HG03571 (cell line): ENCODE measurements at regions not wholly inside any gene's neighbourhood (a gene's known extent, or its start where the extent isn't known, plus 50 kb on each side); places are given as distances from the start of the nearest gene placed in this dataset.
"Not testable (repeated sequence)": the region's sequence is repeated elsewhere in the genome, so short reads cannot be mapped to it uniquely, and the experiment has no call there.

Experiments
- ATAC-seq: cut with Tn5 transposase; IDR thresholded peaks from one replicate; pipeline ENCODE4 v1.9.1; 2021; ENCODE audit not compliant: unreplicated experiment

- no peak for ATAC-seq
Measured at GRCh38 chr10:109417803-109418202, 505.5 kb downstream of the XPNPEP1 start.

- no peak for ATAC-seq
Measured at GRCh38 chr10:109412353-109412752, 511.0 kb downstream of the XPNPEP1 start.

GRCh38 chr10:109411917-109412316 lies 511.4 kb downstream of the XPNPEP1 start:
- no peak for ATAC-seq

- no peak for ATAC-seq
Measured at GRCh38 chr10:109405338-109405737, 518.0 kb downstream of the XPNPEP1 start.

GRCh38 chr10:109403551-109403950 lies 519.8 kb downstream of the XPNPEP1 start:
- ATAC-seq = no peak

GRCh38 chr10:109393425-109393824 lies 529.9 kb downstream of the XPNPEP1 start:
- ATAC-seq = no peak

DNA sequence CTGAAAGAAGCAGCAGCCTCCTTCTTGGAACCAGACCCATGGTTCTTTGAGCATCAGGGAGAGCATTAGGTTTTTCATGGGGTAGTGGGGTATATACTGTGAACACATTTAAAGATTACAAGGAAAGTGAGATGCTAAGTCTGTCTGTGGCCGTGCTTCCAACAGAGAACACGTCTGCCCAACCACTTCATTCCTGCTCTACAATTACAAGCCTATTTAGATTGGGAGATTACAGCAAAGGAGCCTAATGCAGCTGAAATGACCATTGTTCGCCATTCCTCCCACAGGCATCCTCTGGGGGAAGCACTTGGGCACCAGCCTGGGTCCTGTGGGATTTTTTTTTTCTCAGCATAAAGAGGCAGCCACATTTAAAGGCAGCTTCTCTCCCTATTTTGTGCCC lies 536.4 kb downstream of the XPNPEP1 start:
- ATAC-seq = no peak

GRCh38 chr10:109386101-109386500 lies 537.2 kb downstream of the XPNPEP1 start:
- ATAC-seq = no peak

GRCh38 chr10:109379186-109379585 lies 544.1 kb downstream of the XPNPEP1 start:
- no peak for ATAC-seq

DNA sequence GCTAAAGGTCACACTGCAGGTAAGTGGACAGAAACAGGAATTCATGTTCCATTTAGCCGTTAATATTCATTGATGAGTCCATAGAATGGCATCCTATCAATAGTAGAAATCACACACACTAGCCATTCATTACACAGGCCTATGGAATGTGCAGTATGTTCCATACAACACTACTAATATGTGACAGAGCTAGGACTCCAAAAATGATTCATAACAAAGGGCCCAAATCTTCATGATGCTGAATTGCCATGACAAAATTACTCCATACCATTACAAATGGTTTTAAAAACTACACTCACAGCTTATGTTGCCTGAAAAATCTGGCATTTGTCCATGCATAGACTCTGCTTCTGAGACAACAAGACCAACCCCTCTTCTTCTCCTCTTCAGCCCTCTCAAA lies 549.1 kb downstream of the XPNPEP1 start:
- ATAC-seq = no peak

DNA sequence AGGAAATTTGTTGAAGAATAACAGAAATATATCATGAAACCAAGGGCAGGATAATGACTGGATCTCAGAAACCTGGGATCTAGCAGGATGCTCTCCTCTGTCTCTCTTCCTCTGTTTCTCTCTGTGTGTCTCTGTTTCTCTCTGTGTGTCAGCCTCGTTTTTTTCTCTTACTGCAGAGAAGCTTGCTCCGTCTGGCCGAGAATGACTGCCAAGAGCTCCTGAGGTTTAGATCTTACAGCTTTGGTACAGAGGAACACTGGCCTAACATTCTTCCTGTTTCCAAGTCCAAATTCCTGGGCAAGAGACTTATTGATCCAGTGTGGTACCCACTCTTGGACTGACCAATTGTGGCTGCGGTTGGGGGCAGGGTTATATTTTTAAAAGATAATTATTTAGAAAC lies 564.0 kb downstream of the XPNPEP1 start:
- ATAC-seq = no peak

DNA sequence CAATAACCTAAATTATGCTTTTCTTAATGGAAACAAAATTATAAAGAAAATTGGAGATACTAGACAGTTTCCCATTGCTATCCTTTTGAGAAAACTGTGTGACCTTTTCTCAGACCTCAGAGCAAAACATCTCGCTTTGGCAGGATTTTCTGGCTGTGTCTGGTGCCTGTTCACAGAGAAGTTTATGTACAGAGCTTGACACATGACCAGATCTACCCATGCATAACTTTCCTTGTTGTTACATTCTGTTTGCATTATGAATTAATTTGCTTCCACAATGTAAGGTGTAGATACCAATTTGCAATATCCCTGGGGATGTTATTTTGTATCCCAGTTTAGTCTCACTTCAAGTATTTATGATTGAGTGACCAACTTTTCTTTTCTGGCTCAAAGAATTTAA lies 565.0 kb downstream of the XPNPEP1 start:
- no peak for ATAC-seq

DNA sequence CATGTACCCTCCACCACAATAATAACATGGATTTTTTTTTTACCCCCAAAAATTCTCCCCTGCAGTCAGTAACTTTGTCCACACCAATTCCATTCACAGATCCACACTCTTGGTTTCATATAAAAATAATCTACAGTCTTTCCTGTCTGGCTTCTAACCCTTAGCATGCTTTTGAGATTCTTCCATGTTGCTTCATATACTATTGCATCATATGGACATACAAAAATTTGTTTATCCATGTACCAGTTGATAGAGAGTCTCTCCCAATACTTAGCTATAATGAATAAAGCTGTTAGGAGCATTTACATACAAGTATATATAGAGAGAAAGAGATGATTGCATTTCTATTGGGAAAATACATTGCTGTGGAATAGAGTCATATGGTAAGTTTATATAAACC lies 575.0 kb downstream of the XPNPEP1 start:
- ATAC-seq = no peak

DNA sequence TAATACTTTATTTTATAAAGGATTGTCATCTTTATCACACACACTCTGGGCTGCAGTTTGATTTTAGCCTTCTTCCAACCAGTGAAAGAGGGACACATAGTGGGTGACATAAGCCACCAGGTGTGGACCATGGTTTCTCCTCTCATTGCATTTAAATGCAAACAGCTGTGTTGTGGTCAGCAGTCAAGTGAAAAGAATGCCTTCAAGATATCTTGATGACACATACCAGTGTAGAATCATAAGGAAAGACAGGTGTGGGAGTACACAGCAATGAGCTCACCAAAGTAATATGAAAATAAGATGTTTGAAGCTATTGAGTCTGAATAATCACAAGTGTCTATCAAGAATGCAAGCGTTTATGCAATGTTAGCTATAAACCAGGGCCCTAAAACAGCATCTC lies 580.0 kb downstream of the XPNPEP1 start:
- no peak for ATAC-seq

GRCh38 chr10:109341986-109342385 lies 581.3 kb downstream of the XPNPEP1 start:
- no peak for ATAC-seq

DNA sequence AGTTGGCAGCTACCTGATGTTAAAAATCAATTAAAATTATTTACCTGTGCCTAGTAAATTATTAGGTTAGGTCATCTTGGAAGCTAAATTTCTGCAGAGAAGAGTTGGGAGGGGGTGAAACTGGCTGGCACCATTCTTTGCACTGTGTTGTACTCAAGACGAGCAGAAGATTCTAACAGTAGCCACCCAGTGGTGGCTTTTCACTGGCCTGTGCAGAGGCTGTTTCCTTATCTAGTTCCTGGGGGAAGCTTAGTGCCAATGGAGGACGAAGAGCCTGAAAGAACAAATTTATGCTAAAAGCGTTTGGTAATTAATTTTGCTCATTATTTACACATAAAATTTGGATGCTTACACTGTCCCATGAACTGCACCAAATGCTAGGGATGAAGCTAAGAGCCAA lies 595.3 kb downstream of the XPNPEP1 start:
- ATAC-seq = no peak

DNA sequence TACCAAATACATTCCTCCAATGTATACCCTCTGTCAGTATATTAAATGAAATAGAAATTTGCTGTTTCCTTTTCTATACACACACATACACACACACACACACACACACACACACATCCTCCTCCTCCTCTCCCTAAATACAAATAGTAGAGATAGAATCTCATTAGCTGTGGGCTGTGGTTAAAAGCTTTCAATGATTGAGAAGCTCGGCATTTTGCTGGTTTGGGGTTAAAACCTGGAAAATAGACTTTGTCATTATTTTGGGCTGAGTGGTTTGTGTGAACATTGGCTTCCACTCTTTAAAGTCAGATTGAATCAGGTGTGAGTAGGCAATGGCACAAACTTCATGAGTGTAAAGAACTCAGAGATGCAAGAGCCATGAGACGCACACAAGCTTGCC lies 596.0 kb downstream of the XPNPEP1 start:
- no peak for ATAC-seq

DNA sequence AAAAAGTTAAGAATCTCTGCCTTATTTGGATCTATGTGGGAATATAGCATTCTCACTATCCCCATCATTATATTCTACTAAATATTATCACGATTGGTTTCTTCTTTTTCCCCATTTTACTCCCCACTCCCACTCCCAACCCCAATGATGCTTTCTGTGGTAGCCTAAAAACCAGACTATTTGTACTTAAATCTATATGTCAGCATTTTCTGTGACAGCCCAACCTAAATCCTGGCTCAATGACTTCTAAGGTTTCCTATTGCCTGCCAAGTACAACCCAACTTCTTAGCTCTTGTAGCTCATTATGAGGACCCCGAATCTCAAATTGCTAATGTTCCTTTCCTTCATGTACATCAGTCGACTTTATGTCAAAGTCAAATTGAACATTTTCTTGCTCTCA lies 598.6 kb downstream of the XPNPEP1 start:
- no peak for ATAC-seq

- ATAC-seq = no peak
Measured at GRCh38 chr10:109317746-109318366, 605.5 kb downstream of the XPNPEP1 start.

GRCh38 chr10:109314016-109314415 lies 609.3 kb downstream of the XPNPEP1 start:
- not testable (repeated sequence) for ATAC-seq

- not testable (repeated sequence) for ATAC-seq
Measured at GRCh38 chr10:109312555-109312954, 610.8 kb downstream of the XPNPEP1 start.

- no peak for ATAC-seq
Measured at GRCh38 chr10:109308971-109309370, 614.3 kb downstream of the XPNPEP1 start.

DNA sequence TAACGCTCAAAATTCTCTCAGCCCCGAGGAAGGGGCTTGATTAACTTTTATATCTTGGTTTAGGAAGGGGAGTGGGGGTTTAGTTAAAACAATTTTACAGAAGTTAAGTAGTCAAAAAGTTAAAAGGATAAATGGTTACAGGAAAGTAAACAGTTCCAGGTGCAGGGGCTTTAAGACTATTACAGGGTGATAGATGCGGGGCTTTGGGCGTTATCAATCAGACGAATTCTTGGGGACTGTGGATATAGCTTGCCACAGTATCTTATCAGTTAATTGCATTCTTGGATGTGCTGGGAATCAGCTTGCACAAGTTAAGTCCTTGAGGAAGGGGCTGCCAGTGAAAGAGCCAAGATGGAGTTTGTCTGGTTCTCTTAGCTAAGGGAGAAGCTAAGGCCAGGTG lies 616.2 kb downstream of the XPNPEP1 start:
- ATAC-seq = not testable (repeated sequence)
